OCI-LY1 (cell line): ENCODE measurements at regions not wholly inside any gene's neighbourhood (a gene's known extent, or its start where the extent isn't known, plus 50 kb on each side); places are given as distances from the start of the nearest gene placed in this dataset.

Experiments
- H2AFZ ChIP-seq: fragments of 200-600 bp; sonication (generic), shearing (Covaris generic); 2 replicates; pipeline ENCODE4 v1.6.0; 2014; ENCODE audit warnings: antibody characterized with exemption, mild to moderate bottlenecking, low read length
- H3F3A ChIP-seq: fragments of 200-600 bp; sonication (generic), shearing (Covaris generic); 2 replicates; pipeline ENCODE4 v1.6.0; 2014; ENCODE audit warnings: mild to moderate bottlenecking, antibody characterized with exemption, low read length, moderate library complexity; ENCODE audit not compliant: insufficient read depth
- H3K27ac ChIP-seq: fragments of 200-600 bp; sonication (generic); 2 replicates; pipeline ENCODE4 v1.5.1; 2014; ENCODE audit warnings: low read length, mixed run types, mild to moderate bottlenecking, low read depth; ENCODE audit not compliant: poor library complexity, severe bottlenecking
- H3K27me3 ChIP-seq: fragments of 200-600 bp; sonication (generic); 2 replicates; pipeline ENCODE4 v1.6.0; 2014; ENCODE audit warnings: antibody characterized with exemption, mild to moderate bottlenecking, low read length, moderate library complexity; ENCODE audit not compliant: insufficient read depth
- H3K36me3 ChIP-seq: fragments of 200-600 bp; sonication (generic); 2 replicates; pipeline ENCODE4 v1.6.1; 2014; ENCODE audit warnings: mild to moderate bottlenecking, antibody characterized with exemption, low read length, moderate library complexity, mixed read lengths; ENCODE audit not compliant: insufficient read depth
- H3K4me1 ChIP-seq: fragments of 200-600 bp; sonication (generic); 2 replicates; pipeline ENCODE4 v1.5.1; 2014; ENCODE audit warnings: mild to moderate bottlenecking, low read length, moderate library complexity; ENCODE audit not compliant: insufficient read depth, severe bottlenecking
- H3K4me2 ChIP-seq: fragments of 200-600 bp; sonication (generic), shearing (Covaris generic); 2 replicates; pipeline ENCODE4 v1.6.1; 2014; ENCODE audit warnings: low read length
- H3K4me3 ChIP-seq: fragments of 200-600 bp; sonication (generic); 2 replicates; pipeline ENCODE4 v1.5.1; 2014; ENCODE audit warnings: low read length, low read depth, mild to moderate bottlenecking, mixed read lengths; ENCODE audit not compliant: poor library complexity, severe bottlenecking
- H3K79me2 ChIP-seq: fragments of 200-600 bp; shearing (Covaris generic); 2 replicates; pipeline ENCODE4 v1.6.1; 2016; ENCODE audit warnings: mixed run types, low read length, mixed read lengths; ENCODE audit not compliant: insufficient read depth
- H3K9ac ChIP-seq: fragments of 200-600 bp; sonication (generic), shearing (Covaris generic); 2 replicates; pipeline ENCODE4 v1.6.1; 2014; ENCODE audit warnings: mild to moderate bottlenecking, low read length, mixed read lengths
- H3K9me2 ChIP-seq: fragments of 200-600 bp; sonication (generic), shearing (Covaris generic); 2 replicates; pipeline ENCODE4 v1.6.1; 2014; ENCODE audit warnings: low read depth, mild to moderate bottlenecking, low read length, mixed read lengths
- H3K9me3 ChIP-seq: fragments of 200-600 bp; shearing (Covaris generic); 2 replicates; pipeline ENCODE4 v1.6.1; 2014; ENCODE audit warnings: low read length, mixed read lengths
- H4K20me1 ChIP-seq: fragments of 200-600 bp; sonication (generic), shearing (Covaris generic); 2 replicates; pipeline ENCODE4 v1.6.0; 2016; ENCODE audit warnings: mild to moderate bottlenecking, low read length; ENCODE audit not compliant: insufficient read depth
- CTCF ChIP-seq: fragments of 200-600 bp; sonication (generic), shearing (Covaris generic); IDR thresholded peaks from 2 replicates; pipeline ENCODE4 v1.5.1; 2017; ENCODE audit warnings: mild to moderate bottlenecking, antibody characterized with exemption, low read length, moderate library complexity, mixed read lengths
- EZH2 ChIP-seq: fragments of 200-600 bp; sonication (generic), shearing (Covaris generic); IDR thresholded peaks from 2 replicates; pipeline ENCODE4 v1.8.0; 2017; ENCODE audit warnings: borderline replicate concordance, mixed run types, mild to moderate bottlenecking, antibody characterized with exemption, low read length, moderate library complexity, mixed read lengths

- no peaks in the 10 kb centered on the region for H3K4me1 ChIP-seq
These were observed 105.3 kb upstream of the KIRREL3 start for GRCh38 chr11:127105593-127106541.

DNA sequence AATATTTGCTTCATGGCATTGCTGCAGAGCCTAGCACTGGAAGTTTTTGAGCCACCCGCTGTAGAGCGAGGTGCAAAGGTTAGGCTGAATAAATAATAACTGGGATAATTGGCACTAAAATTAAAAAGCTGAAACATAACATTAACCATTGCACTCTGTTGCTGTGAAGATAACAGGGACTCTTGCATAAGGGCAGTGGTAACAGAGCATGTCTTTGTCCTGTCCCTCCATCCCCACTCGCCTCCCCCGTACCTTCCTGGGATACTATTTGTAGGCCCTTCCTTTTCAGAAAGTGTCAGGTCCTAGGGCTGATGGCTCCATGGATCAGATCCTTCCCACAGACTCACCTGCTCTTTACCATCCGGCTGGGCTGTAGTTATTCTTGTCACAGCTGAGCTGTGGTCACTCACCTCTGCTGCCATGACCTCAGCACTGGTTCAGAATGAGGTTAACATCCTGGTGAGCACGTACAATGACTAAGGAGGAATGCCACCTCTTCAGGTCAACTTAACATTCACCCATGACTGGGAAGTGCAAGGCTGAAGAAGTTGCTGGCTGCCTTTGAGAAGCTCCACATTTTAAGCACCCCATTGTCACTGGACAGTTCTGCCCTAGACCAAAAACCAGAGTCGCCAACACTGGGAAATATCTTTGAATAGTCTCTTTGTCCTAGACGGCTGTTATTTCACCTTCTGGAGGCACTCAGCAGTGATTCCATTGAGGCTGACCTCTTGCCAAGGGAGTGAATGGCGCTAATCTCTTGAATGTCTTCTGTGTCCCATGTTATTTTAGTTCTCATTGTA, 103.2 kb upstream of the KIRREL3 start:
- H3K27me3 ChIP-seq = no peaks in the 10 kb centered on the region
- no peaks in the 10 kb centered on the region for H4K20me1 ChIP-seq
- no peaks in the 10 kb centered on the region for H3K36me3 ChIP-seq
- no peak overlapping the region for H3K4me3 ChIP-seq
- no peaks in the 10 kb centered on the region for H3K9me2 ChIP-seq
- no peak overlapping the region for H3K4me2 ChIP-seq
- H3K9me3 ChIP-seq = no peaks in the 10 kb centered on the region
- no peaks in the 10 kb centered on the region for H3K4me1 ChIP-seq
- no peak overlapping the region for H3K9ac ChIP-seq
- H3F3A ChIP-seq = no peaks in the 10 kb centered on the region
- no peak for TF ChIP-seq EZH2
- TF ChIP-seq CTCF = no peak
- H3K79me2 ChIP-seq = no peaks in the 10 kb centered on the region
- no peak overlapping the region for H3K27ac ChIP-seq
- no peak overlapping the region for H2AFZ ChIP-seq

More at GRCh38 chr11:127105593-127106541, 105.3 kb upstream of the KIRREL3 start:
- H3K27me3 ChIP-seq = no peaks in the 10 kb centered on the region
- H3K9me2 ChIP-seq = no peaks in the 10 kb centered on the region
- H3K9me3 ChIP-seq = no peaks in the 10 kb centered on the region
- no peak overlapping the region for H3K9ac ChIP-seq
- no peaks in the 10 kb centered on the region for H3K36me3 ChIP-seq
- no peak overlapping the region for H3K4me3 ChIP-seq
- H3F3A ChIP-seq = no peaks in the 10 kb centered on the region
- no peaks in the 10 kb centered on the region for H4K20me1 ChIP-seq
- no peaks in the 10 kb centered on the region for H3K79me2 ChIP-seq
- no peak overlapping the region for H3K27ac ChIP-seq
- no peak overlapping the region for H3K4me2 ChIP-seq
- H2AFZ ChIP-seq = no peak overlapping the region
- TF ChIP-seq CTCF (no peak), EZH2 (no peak)

DNA sequence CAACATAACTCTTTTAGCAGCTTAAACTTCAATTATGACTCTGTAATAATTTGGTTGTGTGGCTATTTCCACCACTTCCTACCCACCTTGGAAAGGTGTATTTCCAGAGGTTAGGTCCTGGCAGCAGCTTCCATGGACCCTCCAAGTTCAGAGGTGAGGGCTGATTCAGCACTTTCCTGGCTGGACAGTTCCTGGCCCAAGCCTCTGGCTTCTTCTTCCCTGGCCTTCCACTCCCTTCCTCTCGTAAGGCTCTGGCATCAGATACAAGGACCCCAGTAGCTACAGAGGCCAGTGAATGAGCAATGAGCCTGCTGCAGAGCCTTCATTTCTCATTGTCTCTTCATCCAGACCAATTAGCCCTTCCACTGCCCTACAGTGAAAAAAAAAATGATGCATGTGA, 98.1 kb upstream of the KIRREL3 start:
- no peak for TF ChIP-seq CTCF
- TF ChIP-seq EZH2 = no peak
- no peaks in the 10 kb centered on the region for H3K79me2 ChIP-seq
- H3K27me3 ChIP-seq = no peaks in the 10 kb centered on the region

More for the DNA sequence above, 98.1 kb upstream of the KIRREL3 start:
- H3K9me3 ChIP-seq = no peaks in the 10 kb centered on the region
- H4K20me1 ChIP-seq = no peaks in the 10 kb centered on the region
- H3K4me3 ChIP-seq = no peak overlapping the region
- no peaks in the 10 kb centered on the region for H3K9me2 ChIP-seq
- H3K4me2 ChIP-seq = no peak overlapping the region
- no peak overlapping the region for H2AFZ ChIP-seq
- H3K9ac ChIP-seq = no peak overlapping the region
- no peaks in the 10 kb centered on the region for H3K36me3 ChIP-seq
- H3K27ac ChIP-seq = no peak overlapping the region
- H3K4me1 ChIP-seq = no peaks in the 10 kb centered on the region
- no peaks in the 10 kb centered on the region for H3F3A ChIP-seq
